Suppressor macrophage treated with lipopolysaccharide for 1 hour (primary cell): ENCODE measurements at regions not wholly inside any gene's neighbourhood (a gene's known extent, or its start where the extent isn't known, plus 50 kb on each side); places are given as distances from the start of the nearest gene placed in this dataset.

Experiments
- DNase-seq, 3 donors: peaks; one replicate each; pipeline ENCODE4 v3.0.0-alpha.2; 2020 to 2022

DNA sequence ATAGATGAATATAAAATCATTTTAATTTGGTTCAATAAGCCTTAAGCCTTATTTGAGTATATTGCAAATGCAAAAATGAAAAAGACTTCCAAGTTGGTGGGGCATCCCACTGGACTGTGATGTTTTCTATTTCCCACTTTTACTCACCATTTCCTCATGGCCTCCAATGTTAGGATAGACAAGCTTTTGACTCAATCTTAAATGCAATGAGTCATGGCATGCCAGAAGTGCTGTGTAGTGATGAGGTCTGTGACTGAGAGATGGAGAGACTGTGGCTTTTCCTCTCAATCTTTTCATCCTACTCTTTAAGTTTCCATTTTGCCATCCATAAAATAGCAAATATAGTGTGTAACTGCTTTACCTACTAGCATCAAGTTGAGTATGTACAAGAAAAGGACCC, 1401.2 kb upstream of the CELF4 start:
- no peak for DNase-seq

DNA sequence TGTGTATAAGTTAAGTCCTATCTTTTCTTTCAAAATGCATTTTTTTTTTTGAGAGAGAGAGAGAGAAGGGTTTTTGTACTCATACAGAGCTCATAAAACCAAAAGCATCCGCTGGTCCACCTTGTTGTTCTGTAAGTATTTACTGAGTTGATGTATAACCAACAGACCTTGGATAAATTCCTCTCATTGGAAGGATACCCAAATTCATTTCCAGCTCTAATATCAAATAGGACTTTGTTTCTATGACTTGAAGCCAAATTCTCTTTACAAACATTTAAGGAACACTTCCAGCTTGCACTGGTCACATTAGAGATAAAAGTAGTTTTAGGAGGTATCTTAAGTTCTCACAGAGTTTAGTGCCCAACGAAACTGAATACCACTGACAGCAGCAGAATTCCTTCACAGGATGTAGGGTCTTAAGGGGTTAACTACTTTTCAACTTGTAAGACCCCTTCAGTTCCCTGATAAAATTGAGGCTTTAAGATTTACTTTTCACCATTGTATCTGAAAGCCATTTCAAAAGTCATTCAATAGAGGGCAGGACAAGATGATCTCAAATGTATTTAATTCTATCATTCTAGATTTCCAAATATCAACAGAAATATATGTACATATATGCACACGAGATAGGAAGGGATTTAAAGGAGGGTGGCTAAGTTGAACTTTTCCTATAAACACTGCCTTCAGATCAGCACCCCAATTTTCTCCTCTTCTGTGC, 1398.5 kb upstream of the CELF4 start:
- no peak for DNase-seq

DNA sequence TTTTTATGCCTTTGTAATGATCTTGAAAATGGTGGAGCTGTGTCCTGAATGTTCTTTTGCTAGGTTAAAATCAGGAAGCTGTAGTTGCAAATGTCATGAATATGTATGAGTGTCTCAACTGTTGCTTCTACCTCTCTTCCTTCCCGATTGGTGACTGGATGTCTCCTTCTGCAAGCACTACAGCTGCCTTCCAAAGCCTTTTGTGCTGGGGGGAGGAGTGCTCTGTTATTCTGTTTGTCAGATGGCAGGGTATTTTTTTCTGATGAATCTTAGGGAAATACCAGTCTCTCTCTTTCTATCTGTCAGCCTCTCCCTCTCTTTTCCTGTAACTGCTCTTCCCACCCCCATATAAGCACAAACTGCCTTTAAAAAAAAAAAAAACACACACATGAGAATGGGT, 1396.3 kb upstream of the CELF4 start:
- peak in 1 of 3 donors; percentile 7 for DNase-seq

DNA sequence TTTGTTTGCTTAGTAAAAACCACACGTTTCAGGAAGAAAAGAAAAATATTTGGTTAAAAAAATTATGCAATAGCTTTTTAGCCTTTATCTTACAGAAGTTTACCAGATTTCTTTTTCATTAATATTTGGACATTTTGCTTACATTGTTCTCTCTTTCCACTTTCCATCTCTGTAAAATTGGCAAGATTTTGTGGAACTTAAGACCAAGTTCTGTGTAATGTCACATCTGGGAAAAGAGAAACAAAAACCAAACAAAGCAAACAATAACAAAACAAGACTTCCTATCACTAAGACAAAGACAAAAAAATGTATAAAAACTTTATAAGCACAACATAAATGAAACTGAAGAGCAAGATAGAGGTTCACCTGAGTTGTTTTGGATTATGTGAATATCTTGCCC, 1392.1 kb upstream of the CELF4 start:
- no peak for DNase-seq

DNA sequence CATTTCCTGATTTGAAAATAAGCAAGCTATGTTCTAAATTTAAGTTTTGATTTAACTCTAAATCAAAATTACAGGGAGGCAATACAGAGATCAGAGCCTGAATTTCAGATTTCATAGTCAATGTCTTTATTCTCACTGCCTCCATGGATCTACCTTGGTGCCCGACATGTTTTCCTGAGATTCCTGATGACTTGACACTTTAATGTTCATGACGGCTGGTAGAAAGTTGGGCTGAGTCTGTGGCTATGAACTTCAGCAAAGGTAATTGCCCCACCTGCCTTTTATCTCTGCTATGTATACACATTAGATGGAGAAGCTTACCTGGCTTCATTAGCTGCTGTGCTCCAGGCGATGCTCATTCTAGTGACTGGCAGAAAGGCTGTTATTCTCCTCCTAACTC, 1390.5 kb upstream of the CELF4 start:
- no peak for DNase-seq

DNA sequence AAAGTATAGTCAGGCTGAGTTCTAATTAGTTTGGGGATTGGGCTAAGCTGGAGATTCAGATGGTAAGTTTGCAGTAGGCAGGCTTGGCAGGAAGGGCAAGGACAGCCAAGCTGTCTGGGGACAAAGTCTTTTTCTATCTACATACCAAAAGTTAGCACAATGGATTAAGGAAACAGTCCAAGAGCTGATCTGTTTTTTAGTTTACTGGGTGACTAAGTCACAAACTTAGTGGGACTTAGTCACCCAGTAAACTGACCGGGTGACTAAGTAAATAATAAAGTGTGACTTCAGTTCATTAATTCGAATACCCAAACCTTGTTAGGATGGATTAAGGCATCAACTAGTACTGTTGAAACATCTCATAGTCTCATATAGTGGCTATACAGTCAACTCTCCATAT, 1386.0 kb upstream of the CELF4 start:
- no peak for DNase-seq

DNA sequence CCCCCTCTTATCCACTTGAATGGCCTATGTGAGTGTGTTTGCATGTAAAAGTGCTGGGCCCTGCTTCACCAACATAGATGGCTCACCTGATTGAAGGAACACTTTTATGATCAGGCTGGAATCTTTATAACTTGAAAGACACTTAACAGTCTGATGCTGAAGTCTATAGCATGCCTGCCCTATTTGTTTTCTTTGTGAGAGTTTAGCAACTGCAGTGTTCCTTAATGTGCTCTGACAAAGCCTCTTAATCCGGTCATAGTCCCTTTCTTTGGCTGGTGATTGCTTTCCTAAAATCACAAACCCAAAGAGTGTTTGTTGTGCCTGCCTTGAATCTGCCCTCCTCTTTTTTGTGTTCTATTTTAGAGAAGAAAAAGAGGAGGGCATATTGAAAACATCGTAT, 1382.8 kb upstream of the CELF4 start:
- no peak for DNase-seq

DNA sequence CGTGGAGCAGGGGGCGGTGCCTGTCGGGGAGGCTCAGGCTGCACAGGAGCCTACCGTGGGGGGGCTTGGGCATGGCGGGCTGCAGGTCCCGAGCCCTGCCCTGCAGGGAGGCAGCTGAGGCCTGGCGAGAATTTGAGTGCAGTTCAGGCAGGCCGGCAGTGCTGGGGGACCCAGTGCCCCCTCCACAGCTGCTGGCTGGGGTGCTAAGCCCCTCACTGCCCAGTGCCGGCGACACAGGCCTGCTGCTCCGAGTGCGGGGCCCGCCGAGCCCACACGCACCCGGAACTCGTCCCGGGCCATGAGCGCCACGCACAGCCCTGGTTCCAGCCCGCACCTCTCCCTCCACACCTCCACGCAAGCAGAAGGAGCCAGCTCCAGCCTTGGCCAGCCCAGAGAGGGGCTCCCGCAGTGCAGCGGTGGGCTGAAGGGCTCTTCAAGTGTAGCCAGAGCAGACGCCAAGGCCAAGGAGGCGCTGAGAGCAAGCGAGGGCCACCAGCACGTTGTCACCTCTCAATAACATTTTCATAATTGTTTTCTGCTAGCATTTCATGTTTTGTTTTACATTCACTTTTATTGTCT, 1378.9 kb upstream of the CELF4 start:
- DNase-seq, result no peak

DNA sequence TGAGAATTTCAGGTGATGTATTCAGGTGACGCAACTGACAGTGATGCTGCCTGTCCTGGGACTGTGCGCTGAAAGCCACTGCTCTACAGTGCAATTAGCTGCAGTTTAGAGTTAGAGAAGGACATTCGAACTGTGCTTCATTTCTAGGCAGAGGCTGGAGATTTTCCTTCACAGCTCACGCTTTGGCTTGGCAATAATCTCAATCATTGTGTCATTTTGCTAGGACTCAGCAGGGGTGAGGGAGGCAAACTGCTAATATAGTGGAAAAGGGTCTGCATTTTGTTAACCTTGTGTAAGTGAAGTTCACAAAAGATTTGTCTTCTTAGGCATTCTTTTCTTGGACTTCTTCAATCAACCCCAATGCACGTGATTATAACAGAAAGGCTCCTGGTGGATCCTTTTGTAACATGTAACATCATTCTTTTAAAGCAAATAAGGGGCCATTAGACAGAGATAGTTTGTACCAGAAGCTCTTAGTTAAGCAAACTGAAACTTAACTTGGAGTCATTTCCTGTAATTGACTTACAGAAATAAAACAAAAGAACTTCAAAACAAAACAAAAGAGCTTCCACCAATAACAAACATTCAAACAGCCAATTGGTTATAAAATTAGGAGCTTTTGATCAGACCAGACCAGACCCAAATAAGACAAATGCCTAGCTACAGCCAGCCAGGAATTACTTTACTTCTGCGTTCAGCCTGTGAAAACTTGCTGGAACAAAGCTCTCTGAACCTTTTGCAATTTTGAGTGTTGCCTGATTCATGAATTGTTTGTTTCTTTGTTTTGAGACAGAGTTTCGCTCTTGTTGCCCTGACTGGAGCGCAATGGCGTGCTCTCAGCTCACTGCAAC, 1376.3 kb upstream of the CELF4 start:
- no peak for DNase-seq

DNA sequence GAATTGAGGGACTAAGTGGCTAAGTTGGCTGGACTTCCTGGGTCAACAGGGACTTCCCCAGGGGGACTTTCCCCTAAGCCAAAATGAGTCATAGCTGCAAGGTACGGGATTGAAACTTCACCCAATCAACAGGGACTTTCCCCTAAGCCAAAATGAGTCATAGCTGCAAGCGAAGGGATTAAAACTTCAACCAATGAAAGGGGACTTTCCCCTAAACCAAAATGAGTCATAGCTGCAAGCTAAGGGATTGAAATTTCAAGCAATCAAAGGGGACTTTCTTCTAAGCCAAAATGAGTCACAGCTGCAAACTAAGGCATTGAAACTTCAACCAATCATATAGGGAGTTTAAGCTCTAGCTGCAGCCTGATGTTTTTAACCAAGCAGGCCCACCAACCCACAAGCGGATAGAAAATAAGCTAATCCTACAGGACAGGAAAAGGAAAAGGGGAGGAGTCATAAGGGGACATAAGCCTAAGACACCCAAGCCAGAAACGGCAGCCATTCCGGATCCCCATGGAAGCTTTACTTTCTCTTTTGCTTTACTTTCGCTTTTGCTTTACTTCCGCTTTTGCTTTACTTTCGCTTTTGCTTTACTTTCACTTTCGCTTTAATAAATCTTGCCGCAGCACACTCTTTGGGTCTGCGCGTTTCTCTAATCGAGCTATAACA, 1375.4 kb upstream of the CELF4 start:
- peak; percentile 93 to 98 (median 97) for DNase-seq

DNA sequence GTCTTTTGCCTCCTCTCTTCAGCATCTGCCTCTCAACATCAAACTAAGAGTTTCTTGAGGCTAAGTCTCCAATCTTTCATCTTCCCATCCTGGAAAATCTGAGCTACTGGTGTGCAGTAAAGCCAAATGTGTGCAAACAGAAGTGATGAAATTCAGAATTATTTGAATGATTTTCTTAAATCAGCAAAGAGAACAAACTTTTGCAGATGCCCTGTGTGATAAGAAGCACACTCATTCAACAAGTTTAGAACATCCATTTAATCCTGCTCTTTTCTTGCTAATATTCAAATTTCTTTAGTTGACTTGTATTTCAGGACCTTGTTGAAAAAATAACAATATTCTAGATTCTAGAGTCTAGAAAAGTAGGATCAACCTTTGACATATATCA, 1374.9 kb upstream of the CELF4 start:
- no peak for DNase-seq

DNA sequence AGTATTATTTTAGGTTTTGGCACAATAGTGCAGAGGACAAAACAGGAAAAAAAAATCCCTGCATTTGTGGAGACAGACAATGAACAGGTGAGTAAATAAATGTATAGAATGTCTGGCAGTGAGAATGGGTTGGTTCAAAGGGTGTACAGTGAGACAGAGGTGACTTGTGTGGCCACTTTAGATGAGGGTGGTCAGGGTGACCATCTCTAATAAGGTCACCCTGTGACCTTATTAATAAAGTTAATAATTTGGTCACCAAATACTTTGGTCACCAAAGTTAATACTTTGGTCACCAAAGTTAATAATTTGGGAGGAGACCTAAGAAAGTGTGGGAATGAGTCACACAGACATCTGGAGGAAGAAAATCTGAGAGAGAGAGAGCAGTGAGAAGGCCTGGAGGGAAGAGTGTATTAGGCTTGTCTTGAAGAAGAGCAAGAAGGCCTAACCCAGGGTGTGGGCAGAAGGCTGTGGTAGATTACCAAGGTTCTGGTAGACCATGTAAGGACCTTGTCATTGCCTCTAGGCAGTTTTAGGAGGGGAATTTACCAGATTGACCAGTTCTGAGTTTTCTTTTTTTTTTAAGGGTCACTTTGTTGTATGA, 1368.4 kb upstream of the CELF4 start:
- DNase-seq, result no peak

DNA sequence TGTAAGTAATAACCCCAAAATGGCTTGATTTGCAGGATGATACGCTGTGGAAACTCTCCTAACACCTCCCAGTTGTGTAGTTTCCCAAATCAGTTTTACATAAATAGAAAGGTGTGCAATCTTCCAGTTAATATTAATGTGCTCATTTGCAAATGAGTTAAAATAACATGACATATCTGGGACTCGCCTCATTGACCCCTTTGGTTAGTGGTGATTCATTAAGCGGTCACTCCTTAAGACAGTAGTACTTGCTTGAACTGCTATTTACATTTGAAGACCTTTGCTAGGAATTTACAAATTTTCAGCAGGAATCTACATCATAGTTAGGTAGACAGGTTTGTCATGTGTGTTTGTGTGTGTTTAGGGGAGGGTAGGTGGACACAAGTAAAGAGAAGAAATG, 1367.7 kb upstream of the CELF4 start:
- peak in 1 of 3 donors; percentile 26 for DNase-seq

DNA sequence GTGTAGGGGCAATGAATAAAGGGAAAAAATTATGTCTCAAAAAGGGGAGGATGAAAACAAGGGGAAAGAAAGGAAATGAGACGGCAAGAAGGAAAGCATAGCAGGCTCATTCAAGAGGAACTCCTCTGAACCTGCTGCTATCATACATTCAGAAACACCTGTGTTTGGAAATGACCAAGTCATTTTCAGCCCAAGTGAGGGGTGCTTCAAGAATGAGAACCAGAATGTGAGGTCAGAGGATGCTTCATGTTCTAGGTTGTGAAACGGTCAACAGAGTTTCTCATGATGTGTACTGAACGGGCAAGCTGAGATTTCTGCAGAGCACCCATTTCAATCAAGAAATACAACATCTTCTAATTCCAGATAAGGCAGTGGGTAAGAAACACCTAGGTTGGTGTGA, 1367.2 kb upstream of the CELF4 start:
- DNase-seq, result no peak

DNA sequence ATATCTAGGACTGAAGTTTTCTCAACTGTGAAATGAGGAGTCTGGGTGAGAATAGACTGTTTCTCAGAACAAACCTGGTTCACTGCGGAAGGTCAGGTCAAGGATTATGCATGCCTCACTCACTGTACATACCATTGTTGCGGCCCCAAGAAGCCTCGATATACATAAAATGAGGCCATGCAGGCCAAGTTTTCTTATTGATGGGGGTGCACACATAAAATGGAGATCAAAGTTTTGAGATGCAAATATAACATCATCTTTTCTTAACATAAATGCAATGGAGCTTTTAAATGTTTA, 1366.1 kb upstream of the CELF4 start:
- no peak for DNase-seq

DNA sequence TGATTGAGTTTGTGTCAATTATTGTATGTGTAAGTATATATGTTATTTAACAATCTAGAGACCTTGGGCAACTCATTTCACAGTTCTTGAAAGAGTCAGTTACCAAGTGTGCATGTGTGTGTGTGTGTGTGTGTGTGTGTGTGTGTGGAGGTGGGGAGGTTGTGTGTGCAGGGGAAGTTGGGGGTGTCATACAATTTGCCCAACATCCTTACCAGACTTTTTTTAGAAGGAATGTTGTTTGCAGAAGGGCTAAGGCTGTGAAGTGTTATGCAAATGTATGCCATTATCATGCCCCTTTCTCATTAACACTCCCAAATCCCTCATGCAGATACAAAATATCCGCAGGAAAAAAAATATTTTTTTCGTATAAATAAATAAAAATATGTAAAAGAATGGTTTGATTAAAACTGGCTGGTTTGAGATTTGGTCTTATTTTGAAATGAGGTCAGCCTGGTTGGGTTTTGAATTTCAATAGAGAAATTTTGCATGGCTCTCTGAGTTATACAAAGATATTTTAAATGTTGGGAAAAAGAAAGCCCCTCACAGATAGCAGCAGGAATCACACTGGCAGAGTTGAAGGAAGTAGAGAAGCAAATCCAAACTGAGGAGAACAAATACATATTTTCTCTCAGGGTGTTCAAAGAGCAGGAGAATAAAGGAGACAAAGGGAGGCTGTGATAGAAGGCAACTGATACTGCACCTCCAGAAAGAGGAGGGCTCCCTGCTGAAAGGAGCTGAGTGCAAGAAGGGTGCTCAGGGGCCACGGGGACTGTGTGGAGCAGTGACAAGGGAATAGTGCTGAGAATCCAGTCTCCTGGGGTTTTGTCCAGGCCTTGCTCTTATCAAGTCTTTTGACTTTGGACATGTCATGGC, 1365.5 kb upstream of the CELF4 start:
- no peak for DNase-seq

DNA sequence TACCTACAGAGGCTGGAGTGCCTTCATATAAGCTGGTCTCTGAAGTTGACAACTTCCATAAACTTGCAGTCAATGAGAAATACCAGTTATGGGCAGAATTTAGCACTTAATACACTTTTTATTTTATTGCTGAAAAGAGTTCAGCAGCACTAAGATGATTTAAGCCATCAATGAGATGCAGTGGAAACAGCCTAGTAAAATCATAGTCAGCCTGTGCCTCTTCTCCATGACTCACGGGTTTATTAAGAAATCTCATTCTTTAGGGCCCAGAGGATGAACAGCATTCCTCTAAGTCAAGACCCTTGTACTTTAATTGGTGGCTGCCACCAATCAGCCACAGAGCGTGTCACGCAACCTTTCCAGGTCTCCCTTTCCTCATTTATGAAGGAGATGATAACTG, 1357.9 kb upstream of the CELF4 start:
- DNase-seq, result no peak

DNA sequence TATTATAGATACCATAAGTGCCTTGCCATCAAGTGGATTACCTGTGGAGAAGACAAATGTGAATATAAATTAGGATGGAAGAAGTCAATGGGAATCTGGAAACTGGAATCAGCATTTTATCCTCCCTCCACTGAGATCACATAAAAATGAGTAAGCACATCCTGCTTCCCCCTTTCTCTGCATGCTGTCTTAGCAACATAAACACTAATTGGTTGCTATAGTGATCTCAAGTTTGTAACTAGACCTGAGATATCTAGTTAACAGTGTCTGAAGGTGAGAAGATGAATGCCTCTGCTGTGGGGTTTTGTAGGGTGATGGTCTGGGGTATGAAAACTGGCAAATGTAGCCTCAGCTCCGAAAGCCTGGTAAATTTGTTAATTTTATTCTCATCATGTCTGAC, 1357.5 kb upstream of the CELF4 start:
- no peak for DNase-seq

DNA sequence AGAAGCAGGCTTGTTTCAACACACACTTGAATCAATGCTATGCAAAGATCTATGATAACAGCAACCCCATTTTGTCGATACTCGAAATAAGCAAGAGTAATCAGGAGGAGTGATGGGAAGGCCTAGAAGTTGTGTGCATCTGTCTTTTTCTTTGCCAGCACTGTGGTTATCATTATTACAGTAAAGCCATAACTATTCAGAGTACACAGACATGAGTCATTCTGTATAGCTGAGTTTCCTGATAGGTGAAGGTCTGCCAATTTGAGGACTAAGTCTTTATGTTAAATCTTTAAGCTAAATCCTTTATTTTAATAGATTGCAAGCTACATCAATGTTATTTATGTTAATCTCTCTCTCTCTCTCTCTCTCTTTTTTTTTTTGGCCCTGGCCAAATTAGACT, 1344.4 kb upstream of the CELF4 start:
- DNase-seq, result no peak

DNA sequence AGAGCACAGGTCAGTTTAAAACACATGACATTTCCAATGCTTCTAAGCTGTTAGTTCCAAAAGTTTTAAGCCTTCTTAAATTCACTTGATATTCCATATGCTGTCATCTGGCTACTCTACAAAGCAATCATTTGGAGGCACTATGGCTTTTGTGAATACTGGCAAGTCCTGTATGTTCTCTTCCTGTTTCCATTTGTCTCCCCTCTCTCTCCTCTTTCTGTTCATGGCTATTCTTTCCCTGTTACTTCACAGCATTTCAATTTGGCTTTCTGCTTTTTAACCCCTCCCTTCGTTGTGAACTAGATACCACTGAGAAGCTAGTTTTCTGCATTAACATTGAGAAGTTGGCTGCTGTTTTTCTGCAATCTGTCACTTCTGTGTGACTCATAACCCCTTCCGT, 1337.2 kb upstream of the CELF4 start:
- DNase-seq, result no peak

DNA sequence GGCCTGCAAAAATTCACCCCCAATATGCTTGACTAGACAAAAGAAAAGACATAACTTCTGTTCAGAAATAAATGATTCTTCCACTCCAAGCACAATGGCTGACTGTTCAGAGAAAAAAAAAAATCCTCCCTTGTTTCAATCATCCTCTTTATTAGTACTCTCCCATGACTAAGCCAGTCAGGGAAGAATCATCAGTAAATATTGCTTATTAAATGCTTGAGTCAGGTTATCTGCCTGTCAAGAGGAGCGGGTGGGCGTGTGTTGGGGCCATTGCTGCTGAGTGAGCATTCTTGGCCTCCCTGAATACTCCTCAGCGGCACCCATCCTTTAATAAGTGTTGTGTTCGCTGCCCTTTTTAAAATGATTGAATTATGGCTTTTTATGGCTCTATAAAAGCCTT, 1334.8 kb upstream of the CELF4 start:
- no peak for DNase-seq

DNA sequence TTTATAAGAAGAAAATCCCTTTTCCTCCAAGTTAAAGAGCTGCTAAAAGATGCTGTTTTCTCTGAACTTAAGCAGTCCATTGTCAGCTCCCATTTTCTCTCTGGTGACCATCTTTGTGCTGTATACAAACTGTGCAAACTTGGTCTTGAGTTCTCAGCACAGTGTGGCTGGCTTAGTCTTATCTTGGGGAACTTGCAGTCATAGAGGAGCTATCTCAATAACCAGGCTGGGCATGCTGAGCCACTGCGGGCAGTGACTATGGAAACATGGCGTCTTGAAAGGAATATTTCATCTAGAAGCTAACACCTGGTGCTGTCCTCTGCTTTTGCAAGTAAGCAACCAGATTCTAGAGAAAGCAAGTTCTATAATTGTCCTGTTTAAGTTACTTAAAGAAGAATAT, 1334.4 kb upstream of the CELF4 start:
- DNase-seq, result no peak
